HG03575 (cell line): ENCODE measurements at regions not wholly inside any gene's neighbourhood (a gene's known extent, or its start where the extent isn't known, plus 50 kb on each side); places are given as distances from the start of the nearest gene placed in this dataset.
"Not testable (repeated sequence)": the region's sequence is repeated elsewhere in the genome, so short reads cannot be mapped to it uniquely, and the experiment has no call there.

ENCODE experiments used
- ATAC-seq: cut with Tn5 transposase; IDR thresholded peaks from one replicate; pipeline ENCODE4 v1.9.1; 2021; ENCODE audit not compliant: unreplicated experiment, insufficient number of reproducible peaks, low FRiP score; ENCODE audit errors: extremely low read depth

- ATAC-seq = not testable (repeated sequence)
Observed at GRCh38 chr14:86312154-86312665, 782.3 kb downstream of the FLRT2 start.

- no peak for ATAC-seq
Observed at GRCh38 chr14:86311151-86311550, 781.2 kb downstream of the FLRT2 start.

- no peak for ATAC-seq
Observed at GRCh38 chr14:86310611-86311010, 780.7 kb downstream of the FLRT2 start.

- ATAC-seq = no peak
Observed at GRCh38 chr14:86310148-86310547, 780.2 kb downstream of the FLRT2 start.

GRCh38 chr14:86305058-86305457 lies 775.1 kb downstream of the FLRT2 start:
- no peak for ATAC-seq

GRCh38 chr14:86299994-86300393 lies 770.0 kb downstream of the FLRT2 start:
- no peak for ATAC-seq

- ATAC-seq = no peak
Observed at GRCh38 chr14:86296173-86296572, 766.2 kb downstream of the FLRT2 start.

- no peak for ATAC-seq
Observed at GRCh38 chr14:86288336-86288735, 758.4 kb downstream of the FLRT2 start.

GRCh38 chr14:86279405-86279804 lies 749.5 kb downstream of the FLRT2 start:
- ATAC-seq = no peak

- ATAC-seq = no peak
Observed at GRCh38 chr14:86257973-86258372, 728.0 kb downstream of the FLRT2 start.

GRCh38 chr14:86243158-86243557 lies 713.2 kb downstream of the FLRT2 start:
- no peak for ATAC-seq

GRCh38 chr14:86237733-86238132 lies 707.8 kb downstream of the FLRT2 start:
- ATAC-seq = no peak

- ATAC-seq = no peak
Observed at GRCh38 chr14:86221755-86222154, 691.8 kb downstream of the FLRT2 start.

- no peak for ATAC-seq
Observed at GRCh38 chr14:86221000-86221399, 691.1 kb downstream of the FLRT2 start.

GRCh38 chr14:86217523-86217922 lies 687.6 kb downstream of the FLRT2 start:
- ATAC-seq = no peak

GRCh38 chr14:86203843-86204242 lies 673.9 kb downstream of the FLRT2 start:
- no peak for ATAC-seq

GRCh38 chr14:86196471-86196870 lies 666.5 kb downstream of the FLRT2 start:
- ATAC-seq = no peak

- no peak for ATAC-seq
Observed at GRCh38 chr14:86193756-86194155, 663.8 kb downstream of the FLRT2 start.

GRCh38 chr14:86179980-86180379 lies 650.0 kb downstream of the FLRT2 start:
- ATAC-seq = no peak

GRCh38 chr14:86168371-86168770 lies 638.4 kb downstream of the FLRT2 start:
- ATAC-seq = no peak

- no peak for ATAC-seq
Observed at GRCh38 chr14:86166541-86166940, 636.6 kb downstream of the FLRT2 start.

- no peak for ATAC-seq
Observed at GRCh38 chr14:86153480-86153879, 623.5 kb downstream of the FLRT2 start.
